ENCODE measurements at regions not wholly inside any gene's neighbourhood (a gene's known extent, or its start where the extent isn't known, plus 50 kb on each side); places are given as distances from the start of the nearest gene placed in this dataset.
A peak's percentile ranks its signal among the peaks of the same experiment; 100 is the strongest.
"Not testable (repeated sequence)": the region's sequence is repeated elsewhere in the genome, so short reads cannot be mapped to it uniquely, and the experiment has no call there.

- peak; percentile 90 for TF ChIP-seq CTCF (IDR thresholded peaks at IDR 0.05; ENCODE audit: extremely low read depth, insufficient read depth, missing control alignments)
- peak; percentile 41 for DNase-seq (ENCODE audit: low spot score)
- in situ Hi-C loops (cut with MboI; ENCODE audit: low pct_unique_long_range_greater_than_20kb, low sequenced_read_pairs, unreplicated experiment): loop anchor here (25.0 kb wide), 2 partner anchors 278 to 378 kb away; partner anchors contain the start of gene CLDN11
These were observed 104.2 kb upstream of the SLC7A14 start for GRCh38 chr3:170689893-170690660.

GRCh38 chr3:170689296-170689829, 103.5 kb upstream of the SLC7A14 start:
- no peak for TF ChIP-seq CTCF (IDR thresholded peaks at IDR 0.05; ENCODE audit: extremely low read depth, insufficient read depth, missing control alignments)
- in situ Hi-C loops (cut with MboI; ENCODE audit: low pct_unique_long_range_greater_than_20kb, low sequenced_read_pairs, unreplicated experiment): loop anchor here (25.0 kb wide), 2 partner anchors 277 to 377 kb away; partner anchors contain the start of gene CLDN11
- no peak for DNase-seq (ENCODE audit: low spot score)

GRCh38 chr3:170688222-170688621, 102.3 kb upstream of the SLC7A14 start:
- not testable (repeated sequence) for DNase-seq (ENCODE audit: low spot score)
- in situ Hi-C loops (cut with MboI; ENCODE audit: low pct_unique_long_range_greater_than_20kb, low sequenced_read_pairs, unreplicated experiment): loop anchor here (25.0 kb wide), 2 partner anchors 276 to 376 kb away; partner anchors contain the start of gene CLDN11

GRCh38 chr3:170680593-170680992, 94.7 kb upstream of the SLC7A14 start:
- no peak for DNase-seq (ENCODE audit: low spot score)
- in situ Hi-C loops (cut with MboI; ENCODE audit: low pct_unique_long_range_greater_than_20kb, low sequenced_read_pairs, unreplicated experiment): loop anchor here (25.0 kb wide), 2 partner anchors 268 to 368 kb away; partner anchors contain the start of gene CLDN11
- no peak for TF ChIP-seq CTCF (IDR thresholded peaks at IDR 0.05; ENCODE audit: extremely low read depth, insufficient read depth, missing control alignments)

- DNase-seq (ENCODE audit: low spot score): no peak
- in situ Hi-C loops (cut with MboI; ENCODE audit: low pct_unique_long_range_greater_than_20kb, low sequenced_read_pairs, unreplicated experiment): loop anchor here (25.0 kb wide), 2 partner anchors 267 to 367 kb away; partner anchors contain the start of gene CLDN11
- TF ChIP-seq CTCF (IDR thresholded peaks at IDR 0.05; ENCODE audit: extremely low read depth, insufficient read depth, missing control alignments): no peak
These were observed 93.3 kb upstream of the SLC7A14 start for GRCh38 chr3:170679190-170679589.

GRCh38 chr3:170670504-170670903, 84.6 kb upstream of the SLC7A14 start:
- no peak for TF ChIP-seq CTCF (IDR thresholded peaks at IDR 0.05; ENCODE audit: extremely low read depth, insufficient read depth, missing control alignments)
- in situ Hi-C loops (cut with MboI; ENCODE audit: low pct_unique_long_range_greater_than_20kb, low sequenced_read_pairs, unreplicated experiment): no loop called here
- DNase-seq (ENCODE audit: low spot score): no peak

GRCh38 chr3:170662986-170663385, 77.1 kb upstream of the SLC7A14 start:
- in situ Hi-C loops (cut with MboI; ENCODE audit: low pct_unique_long_range_greater_than_20kb, low sequenced_read_pairs, unreplicated experiment); DNase-seq (ENCODE audit: low spot score): not testable (repeated sequence)
